ENCODE measurements at regions not wholly inside any gene's neighbourhood (a gene's known extent, or its start where the extent isn't known, plus 50 kb on each side); places are given as distances from the start of the nearest gene placed in this dataset.

DNA sequence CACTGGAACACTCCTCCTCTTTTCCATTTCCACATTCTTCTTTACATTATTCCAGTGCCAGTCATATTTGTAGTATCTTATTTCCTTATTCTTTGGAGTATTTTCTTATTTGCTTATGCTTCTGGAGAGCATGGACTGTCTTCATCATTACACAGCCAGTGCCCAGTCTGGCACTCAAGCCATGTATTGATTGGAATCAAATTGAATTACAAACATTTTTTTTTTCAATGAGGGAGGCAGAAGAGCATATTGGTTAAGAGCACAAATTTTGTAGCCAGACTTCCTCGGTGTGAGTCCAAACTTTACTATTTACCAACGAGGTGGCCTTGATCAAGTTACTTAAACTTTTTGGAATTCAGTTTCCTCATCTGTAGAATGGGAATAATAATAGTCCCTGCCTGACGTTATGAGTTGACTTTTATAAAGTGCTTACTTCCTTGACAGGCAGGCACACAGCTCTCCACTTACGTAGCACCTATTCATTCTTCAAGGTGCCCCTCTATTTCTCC is 186.6 kb upstream of the BCL6 start:
- no peak for DNase-seq

DNA sequence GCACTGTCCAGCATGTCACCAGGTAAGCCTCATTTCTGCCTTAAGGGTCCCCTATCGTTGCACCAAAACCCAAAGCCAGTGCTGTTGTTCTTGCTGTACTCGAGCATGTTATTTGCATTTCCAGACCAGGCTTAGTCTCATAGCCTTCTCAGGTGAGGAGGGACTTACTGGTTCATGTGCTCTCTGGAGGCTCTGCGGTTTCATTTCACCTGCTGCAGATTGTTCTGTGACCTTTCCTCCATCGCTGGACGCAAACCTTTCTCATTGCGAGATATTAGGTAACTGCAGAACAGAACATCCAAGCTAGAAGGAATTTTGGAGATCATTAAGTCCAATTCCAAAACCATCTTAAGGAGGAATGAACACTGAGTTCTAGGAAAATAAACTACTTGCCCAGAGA is 187.3 kb upstream of the BCL6 start:
- no peak for DNase-seq

DNA sequence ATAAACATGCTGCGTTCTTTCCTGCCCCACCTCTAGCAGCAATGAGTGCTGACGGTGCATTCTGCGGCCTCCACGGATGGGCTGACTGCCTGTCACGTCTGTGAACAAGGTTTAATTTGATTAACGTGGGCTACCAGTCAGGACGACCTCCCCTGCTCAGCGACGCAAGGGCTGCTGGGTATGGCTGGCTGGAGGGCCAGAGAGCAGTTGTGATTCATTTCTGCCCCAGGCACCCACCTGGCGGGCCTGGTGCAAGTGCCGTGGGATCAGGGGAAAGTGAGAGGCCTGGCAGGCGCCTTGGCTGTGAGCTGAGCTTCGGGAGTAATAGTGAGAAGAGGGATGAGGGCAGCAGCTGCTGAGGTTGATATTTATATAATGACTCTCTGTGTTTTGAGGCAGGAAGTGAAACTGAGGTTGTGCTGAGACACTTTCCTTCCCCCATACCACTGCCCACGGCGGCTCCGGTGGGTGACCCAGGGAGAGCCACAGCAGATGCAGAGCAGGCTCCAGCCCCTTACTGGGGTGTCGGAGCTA is 190.4 kb upstream of the BCL6 start:
- DNase-seq: no peak

DNA sequence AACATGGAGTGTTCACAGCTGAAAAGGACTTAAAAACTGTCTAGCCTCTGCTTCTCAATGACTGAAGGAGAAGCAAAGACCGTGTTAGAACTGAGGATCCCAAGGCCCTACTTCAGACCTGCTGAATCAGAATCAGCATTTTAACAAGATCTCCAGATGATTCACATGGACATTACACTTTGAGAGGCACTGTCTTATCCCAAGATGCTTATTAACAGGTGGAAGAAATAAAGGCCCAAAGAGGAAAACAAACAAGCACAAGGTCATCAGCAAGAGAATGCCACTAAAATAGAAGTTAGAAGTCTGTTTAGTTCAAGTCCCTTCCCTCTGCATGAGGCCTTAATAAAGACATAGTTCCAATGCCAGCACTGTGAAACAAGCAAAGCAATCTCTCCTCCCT is 191.4 kb upstream of the BCL6 start:
- DNase-seq: no peak

DNA sequence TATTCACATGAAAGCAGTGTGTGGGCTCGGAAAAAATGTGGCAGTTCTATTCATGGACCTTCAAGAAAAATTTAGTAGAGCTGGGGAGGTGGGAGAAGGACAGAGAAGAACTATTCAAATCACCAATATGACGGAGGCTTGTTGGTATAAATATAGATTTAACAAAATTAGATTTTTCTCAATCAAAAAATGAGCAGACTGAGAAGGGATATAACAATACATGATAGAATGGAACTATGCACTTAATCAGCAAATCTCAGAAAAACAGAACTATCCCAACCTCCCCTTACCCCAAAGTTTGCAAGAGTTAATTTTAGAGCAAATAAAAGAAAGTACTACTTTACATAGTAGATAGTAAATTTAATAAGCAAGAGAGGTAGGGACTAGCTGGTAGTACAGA is 194.6 kb upstream of the BCL6 start:
- DNase-seq: no peak

DNA sequence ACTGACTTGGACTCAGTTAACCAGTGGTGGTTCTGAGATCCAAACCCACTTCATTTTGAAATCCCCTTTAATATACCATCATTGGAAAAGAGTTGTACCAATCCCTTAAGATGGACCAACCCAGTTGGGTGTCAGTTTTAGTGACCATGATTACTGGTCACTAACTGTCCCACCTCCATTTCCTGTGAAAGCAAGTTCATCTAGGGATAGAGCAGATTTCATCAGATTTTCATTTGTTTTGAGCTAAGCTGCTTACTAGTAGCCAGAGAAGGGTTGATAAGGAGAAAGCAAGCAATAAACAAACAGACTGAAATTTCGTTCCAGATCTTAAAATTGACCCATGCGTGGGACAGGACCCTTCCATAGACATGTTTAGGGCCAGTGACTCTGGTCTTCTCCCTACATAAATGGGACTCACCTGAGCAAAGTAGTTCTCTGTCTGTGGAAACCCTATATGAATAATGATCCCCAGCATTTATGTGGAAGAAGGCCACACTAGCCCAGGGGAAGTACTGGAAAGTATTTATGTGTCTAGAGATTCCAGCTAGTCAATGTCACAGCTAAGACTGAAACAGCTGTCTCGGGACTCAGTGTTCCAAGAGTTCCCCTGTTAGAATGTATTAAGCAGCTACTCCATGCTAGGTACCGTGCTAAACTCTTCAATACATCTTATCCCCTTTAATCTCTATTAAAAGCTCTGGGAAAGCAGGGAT is 196.0 kb upstream of the BCL6 start:
- no peak for DNase-seq

DNA sequence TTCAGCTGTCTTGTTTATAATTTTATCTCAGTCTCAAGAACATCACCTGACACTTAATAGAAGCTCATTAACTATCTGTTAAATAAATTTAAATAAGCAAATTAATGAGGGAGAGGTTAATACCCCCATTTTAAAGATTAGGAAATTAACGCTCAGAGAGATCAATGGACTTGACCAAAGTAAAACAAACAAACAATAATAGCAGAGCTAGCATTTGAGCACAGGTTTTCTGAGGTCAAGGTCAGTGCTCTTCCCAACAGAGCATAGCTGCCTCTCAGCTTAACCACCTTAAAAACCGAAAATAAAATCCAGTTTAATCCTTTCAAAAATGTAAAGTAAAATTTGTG is 196.6 kb upstream of the BCL6 start:
- no peak for DNase-seq

DNA sequence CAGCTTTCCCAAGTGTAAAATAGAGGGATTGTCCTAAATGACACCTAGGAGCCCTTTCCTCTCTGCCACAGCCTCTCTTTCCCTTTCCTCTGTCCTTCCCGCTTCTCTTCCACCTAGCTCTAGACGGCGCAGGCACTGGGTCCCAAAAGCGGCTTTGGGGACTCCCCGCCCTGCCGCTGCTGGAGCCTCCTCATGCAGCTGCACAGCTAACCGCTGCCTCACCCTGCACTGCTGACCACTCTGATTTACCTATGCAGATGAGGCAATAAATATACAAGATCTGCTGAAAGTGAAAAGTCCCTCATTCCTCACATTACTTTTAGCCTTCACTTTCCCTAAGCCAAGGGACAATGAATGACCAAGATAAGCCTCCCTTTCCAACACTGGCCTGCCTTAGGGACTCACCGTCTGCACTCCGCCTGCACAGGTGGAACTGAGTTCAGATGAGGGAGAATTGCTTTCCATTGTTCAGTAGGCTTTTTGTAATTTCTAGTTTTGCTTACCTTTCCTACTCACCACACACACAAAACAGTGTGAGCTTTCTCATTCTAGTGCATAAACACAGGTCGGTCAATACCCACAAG is 197.5 kb upstream of the BCL6 start:
- no peak for DNase-seq

DNA sequence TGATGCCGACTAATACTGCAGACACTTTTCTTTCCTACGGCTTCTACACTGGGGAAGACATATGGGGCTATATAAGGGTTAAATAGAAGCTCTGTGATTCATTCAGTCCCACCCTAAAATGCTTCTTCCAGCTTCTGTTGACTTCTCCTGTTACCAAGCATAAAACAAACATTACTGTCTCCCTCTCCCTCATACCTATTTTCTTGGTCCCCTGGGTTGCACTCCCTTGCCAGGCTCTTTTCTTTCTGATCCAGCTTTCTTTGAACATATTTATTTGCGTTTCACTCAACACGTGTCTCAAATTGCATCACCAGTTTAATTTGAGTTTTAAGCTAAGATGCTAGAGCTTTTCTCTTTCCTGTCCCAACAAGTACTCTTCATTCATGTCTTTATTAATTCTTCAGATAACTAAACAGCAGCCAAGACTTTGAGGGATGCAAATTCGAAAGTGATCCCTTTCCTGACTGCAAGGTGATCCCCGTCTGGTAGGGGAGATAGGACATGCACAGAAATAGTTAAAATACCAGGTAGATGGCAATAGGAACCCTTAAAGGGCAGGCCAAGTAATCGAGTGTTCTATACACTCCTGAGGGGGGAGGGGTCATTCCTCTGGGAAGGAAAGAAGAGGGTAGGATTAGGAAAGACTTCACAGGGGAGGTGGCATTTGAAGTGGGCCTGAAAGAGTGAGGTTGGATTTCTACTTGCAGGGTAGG is 198.6 kb upstream of the BCL6 start:
- DNase-seq: no peak

DNA sequence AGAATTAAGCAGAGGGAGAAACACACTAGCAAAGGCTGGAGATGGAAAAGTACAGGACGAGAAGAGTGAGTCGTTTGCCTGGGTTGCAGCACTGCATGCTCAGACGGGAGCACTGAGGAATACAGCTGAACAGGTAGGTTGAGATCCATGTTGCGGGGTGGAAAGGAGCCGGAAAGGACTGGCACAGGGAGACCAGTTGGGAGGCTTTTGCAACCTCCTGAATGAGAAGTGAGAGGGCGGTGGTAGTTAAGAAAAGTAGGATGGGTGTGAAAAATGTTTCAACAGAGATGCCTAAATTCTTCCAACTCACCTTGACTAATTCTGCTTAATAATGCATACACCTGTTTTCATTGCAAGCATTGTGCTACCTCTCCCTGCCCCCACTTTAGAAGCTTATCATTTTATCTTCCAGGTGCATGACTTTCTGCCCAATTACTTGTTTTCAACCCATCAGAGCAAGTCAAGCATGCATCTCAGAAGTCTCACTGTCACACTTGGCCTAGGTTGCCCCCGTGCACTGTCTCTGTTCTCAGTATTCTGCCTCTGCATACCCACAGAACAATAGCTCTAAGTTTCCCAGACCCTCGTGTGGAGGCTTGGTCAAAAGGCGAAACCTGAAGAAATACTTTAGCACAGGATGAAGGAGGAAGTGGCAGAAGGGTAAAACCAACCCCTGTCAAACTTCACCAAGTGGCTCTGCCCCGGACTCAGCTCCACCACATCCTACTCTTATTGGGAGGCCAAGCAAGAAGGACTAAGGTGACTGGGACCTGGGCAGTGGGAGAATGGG is 199.3 kb upstream of the BCL6 start:
- no peak for DNase-seq

DNA sequence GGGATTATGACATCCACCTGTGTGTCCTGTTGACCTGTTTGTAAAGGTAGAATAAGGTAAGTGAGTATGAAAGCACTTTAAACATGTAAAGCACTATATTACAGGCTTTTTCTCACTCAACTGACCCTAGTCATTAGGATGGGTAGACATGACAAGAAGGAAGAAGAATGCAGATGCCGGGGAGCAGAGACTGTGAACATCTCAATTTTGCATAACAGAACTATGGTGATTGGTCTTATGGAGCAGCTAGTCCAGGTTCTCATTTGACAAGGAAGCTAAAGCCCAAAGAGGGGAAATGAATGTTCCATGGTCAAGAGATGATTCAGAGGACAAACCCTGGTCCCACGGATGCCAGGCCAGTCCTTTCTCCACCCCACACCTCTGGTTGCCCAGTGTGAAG is 200.1 kb upstream of the BCL6 start:
- no peak for DNase-seq

DNA sequence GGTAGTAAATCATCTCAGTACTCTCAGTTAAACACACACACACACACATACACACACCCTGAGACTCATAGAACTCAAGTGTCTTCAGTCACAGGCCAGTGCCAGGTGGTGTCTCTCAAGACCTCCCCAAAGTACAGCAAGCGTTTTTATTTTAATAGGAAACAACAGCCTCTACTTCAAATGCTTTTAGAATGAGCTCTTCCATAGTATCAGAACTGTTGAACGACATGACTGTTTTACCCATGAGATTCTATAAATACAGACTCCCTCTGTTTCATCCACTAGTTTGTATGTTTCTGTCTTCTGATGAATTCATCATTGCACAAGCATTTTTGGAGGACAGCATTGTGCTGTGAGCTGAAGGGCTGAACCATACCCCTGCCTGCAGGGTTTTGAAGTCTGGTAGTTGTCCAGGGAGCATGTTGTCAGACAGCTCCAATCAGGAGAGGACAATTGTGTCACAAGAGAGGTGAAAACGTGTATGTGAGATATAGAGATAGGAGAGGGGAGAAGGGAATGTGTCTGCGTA is 201.0 kb upstream of the BCL6 start:
- no peak for DNase-seq

DNA sequence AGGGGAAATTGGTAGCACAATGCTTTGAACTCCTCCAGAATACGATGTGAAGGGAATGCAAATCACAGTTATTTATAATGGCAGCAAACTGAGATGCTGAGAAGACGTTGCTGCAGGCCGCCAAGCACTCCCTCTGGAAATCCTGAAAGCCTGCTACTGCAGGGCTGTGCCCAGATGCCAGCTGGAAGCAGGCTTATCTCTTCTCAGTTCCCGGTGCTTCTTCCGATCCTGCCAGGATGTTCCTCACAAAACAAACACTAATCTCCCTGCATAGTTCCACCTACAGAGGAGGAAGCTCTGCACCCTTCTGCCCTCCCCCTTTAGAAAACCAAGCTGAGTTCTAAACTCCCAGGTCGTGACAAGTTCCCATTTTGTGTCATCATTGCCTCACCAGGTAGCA is 201.7 kb upstream of the BCL6 start:
- no peak for DNase-seq

DNA sequence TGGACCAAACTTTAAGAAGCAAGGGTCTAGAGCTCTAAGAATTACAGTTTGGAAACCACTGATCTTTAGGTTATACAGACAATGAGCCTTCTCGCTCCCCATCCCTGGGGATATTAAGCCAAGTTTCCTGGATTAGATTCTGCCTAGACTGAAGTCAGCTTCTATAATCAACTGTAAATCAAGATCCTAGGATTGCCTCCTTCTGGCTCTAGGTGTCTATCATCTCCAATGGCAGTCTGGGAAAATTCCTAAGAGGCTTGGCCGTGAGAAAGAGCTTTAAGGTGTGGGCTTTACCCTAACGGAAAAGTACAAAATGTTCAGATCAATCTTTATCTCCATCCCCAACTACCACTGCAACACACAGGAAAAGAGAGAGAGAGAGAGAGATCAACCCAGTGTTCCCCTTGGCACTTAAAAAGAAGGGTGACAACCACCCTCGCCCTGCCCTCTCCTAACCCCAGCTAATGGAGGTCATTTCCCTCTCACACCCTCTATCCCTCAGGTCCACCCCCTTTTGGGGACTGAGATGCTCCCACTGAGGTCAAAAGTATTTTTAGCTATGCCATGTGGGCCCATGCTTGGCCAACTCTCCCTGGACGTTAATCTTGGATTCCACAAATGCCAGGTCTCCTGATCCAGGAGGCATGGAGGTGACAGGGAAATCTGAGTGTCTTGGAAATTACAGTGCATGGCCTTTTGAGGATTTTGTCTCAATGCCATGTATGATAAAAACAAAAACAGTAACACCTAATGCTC is 202.8 kb upstream of the BCL6 start:
- no peak for DNase-seq

DNA sequence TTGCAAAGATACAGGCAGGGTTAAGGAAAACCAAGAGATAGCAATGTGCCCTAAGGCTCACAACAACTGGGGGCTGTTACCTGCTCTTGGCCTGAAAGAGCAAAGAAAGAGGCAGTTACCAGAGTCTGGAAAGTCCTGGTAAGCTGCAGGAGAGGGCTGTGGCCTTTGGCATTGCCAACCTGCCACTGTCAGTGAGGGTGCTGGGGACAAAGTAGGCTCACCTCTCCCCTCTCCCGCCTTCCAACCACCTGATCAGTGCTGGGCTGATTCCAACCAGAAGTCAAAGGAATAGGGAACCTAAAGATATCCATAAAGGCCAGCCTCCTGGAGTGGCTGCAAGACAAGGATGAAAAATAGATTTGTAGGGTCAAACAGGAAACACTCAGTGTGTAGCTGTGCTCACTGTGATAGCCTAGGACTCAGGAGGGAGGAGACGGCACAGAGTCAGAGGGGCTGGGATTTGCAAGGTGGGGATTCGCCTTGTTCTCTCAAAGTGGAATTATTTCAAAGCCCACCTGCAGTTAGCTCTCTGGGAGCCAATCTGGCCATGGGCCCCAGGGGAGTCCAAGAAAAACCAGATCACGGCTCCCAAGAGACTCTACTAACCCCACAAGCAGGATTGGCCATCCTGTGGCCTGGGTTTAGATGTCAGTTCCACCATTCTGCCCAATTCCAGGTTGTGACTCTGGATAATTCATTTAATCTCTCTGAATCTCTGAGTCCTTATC is 204.0 kb upstream of the BCL6 start:
- DNase-seq: no peak

DNA sequence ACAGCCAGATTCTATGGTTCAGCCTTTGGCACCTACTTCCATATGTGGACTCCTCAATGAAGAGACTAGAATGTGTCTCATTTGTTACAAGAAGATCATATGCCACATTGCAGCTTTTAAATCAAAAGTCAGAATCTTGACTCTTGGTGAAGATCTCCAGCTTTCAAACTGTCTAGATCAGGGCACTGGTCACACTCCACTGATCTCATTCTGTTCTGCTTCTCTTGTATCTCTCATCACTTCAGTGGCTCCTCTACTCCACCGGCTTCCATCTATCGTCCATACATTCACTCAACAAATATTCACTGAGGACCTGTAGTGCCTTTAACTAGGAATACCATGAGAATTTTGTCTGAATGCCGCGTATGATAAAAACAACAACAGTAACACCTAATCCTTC is 203.3 kb upstream of the LPP start:
- DNase-seq: no peak

DNA sequence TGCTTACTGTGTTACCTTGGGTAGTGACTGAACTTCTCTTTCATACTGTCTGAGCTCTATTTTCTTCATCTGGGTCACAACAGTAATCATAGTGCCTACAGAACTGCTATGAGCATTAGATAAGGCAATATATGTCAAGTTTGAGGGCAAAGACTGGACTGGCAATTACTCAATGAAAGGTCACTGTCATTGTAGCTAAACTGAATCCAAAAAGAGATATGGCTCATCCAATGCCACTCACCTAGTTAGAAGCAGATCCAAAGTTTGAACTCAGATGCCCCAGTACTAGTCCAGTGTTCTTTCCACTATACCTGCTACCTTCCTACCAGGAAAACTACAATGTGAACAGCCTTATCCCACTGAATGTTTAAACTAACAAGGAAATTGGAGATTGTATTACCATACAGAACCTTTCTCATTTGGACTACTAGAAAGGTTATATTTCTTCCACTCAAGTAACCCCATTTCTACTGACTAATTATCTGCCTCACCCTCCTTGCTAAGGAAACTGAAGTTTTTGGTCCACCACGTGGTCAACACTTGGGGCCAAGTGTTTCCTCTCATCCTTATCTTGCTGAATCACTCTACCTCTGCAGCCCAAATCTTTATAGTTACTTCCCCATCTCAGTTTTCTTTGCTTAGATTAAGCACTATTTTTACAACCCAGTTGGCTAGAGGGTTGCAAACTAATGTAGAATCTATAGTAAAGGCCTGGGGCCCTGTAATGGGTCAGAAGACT is 202.3 kb upstream of the LPP start:
- DNase-seq: no peak

DNA sequence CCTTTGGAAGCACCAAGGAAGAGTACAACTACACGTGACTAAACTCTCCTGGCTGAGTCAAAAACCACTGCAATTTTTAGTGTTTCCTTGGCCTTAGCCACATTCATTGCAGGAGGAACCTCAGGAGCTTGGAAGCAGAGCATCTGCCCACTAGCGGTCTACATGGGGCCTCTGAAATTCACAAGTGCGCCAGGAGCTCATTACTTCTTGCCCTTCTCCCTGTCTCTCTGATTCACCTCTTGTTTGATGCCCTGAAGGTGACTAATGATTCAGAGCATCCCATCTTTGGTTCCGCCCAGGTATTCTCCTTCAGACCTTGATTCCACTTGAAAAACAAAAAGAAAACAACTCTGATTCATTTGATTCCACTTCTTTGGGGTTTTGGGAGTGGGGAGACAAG is 201.1 kb upstream of the LPP start:
- no peak for DNase-seq

DNA sequence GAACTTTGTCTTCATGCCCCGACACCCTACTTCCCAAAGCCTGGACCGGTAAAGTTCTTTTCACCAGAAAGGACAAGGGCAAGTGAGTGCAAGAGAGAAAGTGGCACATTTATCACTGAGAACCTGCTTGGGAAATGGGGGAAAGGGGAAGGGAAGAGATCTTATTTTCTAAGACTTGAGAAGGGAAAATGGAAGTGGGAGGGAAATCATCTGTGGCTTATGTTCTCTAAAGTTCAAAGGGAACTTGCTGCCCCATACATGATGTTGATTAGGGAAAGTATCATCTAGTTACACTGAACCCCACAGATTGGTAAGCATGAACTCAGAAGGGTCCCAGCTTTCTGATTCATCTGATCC is 199.5 kb upstream of the LPP start:
- no peak for DNase-seq

DNA sequence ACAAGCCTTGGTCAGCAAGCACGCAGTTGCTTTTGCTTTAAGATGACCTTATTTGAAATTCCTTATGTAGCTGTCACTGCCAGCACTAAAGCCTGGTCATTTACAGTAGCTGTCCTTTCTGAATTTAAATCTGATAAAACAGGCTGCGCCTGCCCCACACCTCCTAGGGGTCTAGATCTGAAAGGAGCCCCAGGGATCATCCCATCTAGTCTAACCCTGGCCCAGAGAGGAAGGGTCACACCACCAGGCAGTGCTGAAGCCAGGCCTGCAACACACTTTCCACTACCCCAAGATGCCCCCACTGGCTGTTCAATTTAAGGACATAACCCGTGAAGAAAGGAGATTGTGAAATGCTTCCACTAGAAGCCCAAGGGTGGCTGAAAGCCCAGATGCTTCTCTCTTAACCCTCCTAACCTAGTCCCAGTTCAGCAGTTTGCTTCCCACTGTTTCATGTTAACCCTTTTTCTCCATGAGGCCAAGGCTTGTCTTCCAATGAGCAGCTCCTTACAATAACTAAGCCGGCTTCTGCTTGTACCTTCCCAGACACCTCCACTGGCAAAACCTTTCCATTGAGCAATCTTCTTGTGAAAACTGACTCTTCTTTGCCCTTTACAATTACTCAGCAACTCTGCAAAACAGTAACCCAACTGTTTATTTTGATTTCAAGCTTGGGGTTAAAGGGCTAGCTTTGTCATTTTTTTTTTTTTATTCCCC is 198.9 kb upstream of the LPP start:
- no peak for DNase-seq

All from left hindlimb (tissue), 1 donor.